ENCODE measurements at regions not wholly inside any gene's neighbourhood (a gene's known extent, or its start where the extent isn't known, plus 50 kb on each side); places are given as distances from the start of the nearest gene placed in this dataset.
"Not testable (repeated sequence)": the region's sequence is repeated elsewhere in the genome, so short reads cannot be mapped to it uniquely, and the experiment has no call there.

DNA sequence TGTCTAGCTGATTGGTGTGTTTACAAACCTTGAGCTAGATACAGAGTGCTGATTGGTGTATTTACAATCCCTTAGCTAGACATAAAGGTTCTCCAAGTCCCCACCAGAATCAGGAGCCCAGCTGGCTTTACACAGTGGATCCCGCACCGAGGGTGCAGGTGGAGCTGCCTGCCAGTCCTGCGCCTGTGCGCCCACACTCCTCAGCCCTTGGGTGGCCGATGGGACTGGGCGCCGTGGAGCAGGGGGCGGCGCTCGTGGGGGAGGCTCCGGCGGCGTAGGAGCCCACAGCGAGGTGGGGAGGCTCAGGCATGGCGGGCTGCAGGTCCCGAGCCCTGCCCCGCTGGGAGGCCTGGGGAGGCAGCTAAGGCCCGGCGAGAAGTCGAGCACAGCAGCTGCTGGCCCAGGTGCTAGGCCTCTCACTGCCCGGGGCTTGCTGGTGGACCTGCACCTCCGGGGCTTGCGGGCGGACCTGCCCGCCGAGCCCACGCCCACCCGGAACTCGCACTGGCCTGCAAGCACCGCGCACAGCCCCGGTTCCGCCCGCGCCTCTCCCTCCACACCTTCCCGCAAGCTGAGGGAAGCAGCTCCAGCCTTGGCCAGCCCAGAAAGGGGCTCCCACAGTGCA lies 51.0 kb upstream of the CDYL start:
- DNase-seq (ENCODE audit: low spot score) = not testable (repeated sequence)

DNA sequence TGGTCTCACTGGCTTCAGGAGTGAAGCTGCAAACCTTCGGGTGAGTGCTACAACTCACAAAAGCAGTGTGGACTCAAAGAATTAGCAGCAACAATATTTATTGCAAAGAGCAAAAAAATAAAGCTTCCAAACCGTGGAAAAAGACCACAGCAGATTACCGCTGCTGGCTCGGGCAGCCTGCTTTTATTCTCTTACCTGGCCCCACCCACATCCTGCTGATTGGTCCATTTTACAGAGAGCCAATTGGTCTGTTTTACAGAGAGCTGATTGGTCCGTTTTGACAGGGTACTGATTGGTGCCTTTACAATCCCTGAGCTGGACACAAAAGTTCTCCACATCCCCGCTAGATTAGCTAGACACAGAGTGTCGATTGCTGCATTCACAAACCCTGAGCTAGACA lies 51.5 kb upstream of the CDYL start:
- not testable (repeated sequence) for DNase-seq (ENCODE audit: low spot score)

DNA sequence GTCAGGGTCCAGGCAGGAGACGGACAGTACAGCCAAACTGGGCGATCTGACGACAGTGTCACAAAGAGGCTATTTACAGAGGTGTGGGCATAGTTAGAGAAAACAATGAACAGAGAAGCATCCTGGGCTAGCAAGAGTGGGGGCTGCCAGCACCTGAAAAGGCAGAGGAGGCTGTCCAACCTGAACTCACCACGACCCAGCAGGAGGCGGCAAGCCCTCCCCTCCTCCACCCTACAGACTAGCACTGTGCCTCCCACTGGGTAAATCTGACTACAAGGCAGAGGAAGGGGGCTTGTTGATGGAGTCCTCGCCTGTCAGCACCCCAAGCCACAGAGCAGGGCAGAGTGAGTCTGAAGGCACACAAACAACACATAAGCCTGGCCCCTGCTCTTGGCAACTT lies 52.8 kb upstream of the CDYL start:
- no peak for DNase-seq (ENCODE audit: low spot score)

DNA sequence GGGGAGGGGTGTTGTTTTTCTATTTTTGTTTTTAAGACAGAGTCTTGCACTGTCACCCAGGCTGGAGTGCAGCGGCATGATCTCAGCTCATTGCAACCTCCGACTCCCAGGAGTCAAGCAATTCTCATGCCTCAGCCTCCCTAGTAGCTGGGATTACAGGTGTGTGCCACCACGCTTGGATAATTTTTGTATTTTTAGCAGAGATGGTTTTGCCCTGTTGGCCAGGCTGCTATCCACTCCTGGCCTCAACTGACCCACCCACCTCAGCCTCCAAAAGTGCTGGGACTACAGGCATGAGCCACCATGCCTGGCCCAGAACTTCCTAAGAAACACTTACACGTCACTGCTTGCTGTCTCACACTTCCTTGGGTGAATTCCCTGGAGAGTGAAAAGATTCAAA lies 54.8 kb upstream of the CDYL start:
- not testable (repeated sequence) for DNase-seq (ENCODE audit: low spot score)

DNA sequence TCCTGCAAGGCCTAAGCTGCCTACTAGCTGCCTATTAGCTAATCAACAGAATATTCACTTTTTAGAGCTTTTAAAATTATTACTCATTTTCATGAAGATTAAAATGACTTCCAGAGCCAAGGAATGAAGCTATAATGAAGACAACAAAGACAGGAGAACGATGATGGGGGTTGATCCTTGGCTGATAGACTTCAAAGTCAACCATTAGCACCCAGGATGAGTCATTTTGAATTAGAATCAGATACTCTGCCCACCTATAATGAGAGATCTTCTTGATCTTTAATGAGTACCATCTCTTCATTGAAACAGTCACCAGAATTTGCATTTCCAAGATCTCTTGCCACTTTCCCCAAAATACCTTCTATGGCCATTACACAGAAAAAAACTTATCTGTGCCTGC lies 56.7 kb upstream of the CDYL start:
- DNase-seq (ENCODE audit: low spot score) = no peak

DNA sequence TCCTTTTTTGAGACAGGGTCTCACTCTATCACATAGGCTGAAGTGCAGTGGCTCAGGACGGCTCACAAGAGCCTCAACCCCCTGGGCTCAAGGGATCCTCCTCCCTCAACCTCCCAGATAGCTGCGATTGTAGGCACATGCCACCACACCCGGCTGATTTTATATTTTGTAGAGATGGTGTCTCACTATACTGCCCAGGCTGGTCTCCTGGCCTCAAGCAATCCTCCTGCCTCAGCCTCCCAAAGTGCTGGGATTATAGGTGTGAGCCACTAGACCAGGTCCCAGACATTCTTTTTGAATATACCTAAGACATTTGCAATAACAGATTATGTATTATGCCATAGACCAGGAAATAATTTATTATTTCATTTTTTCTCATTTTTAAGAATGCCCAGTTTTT lies 58.3 kb upstream of the CDYL start:
- no peak for DNase-seq (ENCODE audit: low spot score)

DNA sequence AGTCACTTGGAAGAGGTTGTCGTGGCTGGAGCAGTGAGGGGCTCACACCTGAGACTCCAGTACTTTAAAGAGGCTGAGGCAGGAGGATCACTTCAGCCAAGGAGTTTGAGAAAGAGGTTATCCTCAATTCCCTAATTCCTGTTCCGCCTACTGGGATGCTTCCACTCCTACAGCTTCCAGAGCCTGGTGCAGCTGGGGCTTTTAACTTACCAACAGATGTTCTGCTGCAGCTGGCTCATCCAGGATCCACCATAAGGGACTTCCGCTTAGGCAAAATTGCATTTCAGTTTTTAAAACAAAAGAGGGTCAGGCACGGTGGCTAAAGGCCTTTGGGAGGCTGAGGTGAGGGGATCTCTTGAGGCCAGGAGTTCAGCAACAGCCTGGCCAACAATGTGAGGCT lies 59.1 kb upstream of the CDYL start:
- DNase-seq (ENCODE audit: low spot score) = no peak

DNA sequence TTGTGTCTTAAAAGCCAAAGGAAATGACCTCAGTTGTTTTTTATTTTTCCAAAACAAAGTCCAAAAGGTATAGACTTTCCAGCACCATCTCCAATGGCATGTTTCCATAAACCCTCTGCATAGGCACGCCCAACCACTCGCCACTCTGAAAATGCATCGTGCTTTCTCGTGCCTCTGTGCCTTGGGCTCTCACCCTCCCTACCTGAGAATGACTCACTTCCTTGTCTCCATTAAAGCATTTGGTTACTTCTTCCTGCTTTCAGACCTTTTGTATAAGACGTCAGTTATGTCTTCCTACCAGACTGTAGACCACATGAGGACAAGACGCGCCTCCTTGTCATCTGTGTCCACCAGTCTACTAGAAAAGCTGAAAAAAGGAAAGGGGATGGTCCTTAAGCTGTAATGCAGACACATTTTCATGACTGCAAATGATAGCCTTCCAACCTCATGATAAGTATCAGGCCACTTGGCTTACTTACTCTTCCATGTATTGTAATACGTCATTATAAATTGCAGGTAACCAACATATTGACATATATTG lies 61.2 kb upstream of the CDYL start:
- no peak for DNase-seq (ENCODE audit: low spot score)

DNA sequence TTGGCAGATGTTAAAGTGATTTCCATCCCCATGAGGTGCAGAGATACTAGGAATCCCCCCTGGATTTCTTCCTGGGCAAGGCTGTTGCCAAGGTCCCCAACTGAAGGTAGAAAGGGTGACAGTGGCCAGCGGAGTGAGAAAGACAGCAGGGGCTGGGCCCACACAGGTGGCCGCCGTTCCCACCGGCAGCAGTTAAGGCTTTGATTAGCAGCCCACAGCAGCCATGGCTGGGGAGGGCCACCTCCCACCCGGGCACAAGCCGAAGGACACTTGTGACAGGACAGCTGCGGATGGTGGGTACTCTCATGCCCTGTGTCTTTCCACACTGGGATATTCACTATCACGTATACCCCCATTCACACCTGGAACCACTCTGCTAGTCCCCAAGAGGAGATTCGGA lies 63.9 kb upstream of the CDYL start:
- DNase-seq (ENCODE audit: low spot score) = no peak

DNA sequence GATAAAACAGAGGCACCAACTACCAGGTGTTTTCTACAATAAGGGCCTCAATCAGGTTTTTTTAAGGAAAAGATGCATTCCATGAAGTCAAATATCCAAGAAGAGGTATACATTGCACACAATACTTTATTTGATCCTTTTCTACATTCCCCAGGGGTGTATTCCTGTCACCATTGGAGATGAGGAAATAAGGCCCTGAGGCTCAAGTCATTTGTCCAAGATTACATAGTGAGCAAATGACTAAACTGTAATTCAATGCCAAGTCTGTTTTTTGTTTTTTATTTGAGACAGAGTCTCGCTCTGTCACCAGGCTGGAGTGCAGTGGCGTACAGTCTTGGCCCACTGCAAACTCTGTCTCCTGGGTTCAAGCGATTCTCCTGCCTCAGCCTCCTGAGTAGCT lies 69.2 kb upstream of the CDYL start:
- DNase-seq (ENCODE audit: low spot score) = no peak

DNA sequence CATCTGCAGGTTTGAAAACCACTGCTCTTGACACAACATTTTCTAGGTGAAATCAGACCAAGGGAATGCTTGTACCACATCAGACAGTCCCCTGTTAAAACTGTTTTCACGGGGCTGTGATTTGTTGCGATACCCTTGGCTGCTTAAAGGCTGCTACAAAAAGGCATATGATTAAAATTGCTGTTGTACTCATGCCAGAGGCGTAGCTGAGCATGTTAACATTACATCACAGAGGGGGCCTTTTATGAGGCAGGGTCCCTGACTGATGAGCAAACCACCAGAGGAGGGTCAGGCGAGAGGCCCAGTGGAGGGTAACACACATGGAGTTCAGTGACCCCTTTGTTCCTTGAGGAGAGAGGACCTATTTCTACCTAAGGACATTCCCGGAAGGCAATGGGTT lies 70.4 kb upstream of the CDYL start:
- no peak for DNase-seq (ENCODE audit: low spot score)

DNA sequence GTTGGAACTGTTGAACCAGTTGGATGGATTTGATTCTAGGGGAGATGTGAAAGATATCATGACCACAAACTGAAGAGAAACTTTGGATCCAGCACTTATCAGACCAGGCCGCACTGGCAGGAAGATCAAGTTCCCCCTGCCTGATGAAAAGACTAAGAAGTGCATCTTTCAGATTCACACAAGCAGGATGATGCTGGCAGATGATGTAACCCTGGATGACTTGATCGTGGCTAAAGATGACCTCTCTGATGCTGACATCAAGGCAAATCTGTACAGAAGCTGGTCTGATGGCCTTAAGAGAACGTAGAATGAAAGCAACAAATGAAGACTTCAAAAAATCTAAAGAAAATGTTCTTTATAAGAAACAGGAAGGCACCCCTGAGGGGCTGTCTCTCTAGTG lies 72.8 kb upstream of the CDYL start:
- no peak for DNase-seq (ENCODE audit: low spot score)

DNA sequence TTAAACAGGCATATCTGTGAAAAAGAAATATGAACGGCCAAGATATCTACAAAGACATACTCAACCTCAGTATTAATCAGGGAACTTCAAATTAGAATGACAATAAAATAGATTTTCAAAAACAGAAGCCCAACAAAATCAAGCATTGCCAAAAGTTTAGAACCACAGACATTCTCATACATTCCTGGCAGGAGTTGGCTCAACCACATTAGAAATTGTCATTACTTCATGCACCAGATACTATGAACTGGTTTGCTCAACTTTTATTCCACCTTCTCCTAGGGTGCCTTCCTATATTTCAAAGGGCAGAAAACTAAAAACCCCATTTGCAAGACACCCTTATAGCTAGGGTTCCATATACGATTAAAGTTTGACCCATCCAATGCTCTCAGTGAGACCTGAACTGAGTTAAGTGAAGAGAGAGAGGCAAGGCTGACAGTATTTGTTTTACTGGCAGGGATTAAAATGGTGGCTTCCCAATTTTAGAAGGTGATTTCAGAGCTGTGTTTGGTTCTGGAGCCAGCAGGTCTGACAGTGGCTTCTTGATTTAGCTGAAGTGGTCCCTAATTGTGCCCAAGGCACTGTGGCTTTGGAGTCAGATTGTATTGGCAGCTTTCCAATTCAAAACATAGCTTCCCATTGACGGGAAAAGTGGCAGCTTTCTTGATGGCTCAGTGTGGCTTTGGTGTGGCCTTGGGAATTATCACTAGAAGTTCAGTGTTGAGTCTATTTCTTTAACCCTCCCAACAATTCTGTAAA lies 77.1 kb upstream of the CDYL start:
- DNase-seq (ENCODE audit: low spot score) = no peak

DNA sequence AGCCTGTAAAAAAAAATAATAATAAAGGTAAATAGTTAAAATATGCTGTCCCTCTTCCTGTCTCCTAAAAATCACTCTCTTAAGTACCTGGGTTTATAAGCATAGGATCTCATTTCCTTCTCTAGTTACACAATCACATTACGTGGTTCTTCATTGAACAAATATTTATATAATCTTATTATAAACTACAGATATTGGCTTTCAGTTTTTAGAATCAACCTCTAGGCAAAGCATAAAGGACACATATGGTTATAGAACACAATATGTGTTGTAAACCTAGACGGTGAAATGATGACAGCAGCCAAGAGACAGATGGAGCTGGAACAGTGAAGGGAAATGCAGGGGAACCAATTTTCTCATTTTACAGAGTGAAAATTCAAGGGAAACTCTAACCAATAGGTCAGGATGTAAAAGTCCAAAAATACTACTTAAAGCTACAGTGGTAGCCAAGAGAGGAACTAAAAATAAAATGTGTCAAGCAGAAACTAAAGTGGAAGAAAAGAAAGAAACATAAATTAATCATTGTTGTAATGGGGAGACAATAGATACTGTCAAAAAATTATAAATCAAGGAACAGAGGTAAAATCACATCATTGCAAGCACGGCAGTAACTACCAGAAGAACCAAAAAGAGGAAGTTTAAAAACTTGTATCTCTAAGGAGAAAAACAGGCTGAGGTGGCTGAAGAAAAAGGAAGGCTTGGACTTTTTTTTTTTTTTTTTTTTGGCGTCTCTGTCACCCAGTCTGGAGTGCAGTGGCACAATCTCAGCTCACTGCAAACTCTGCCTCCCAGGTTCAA lies 82.8 kb upstream of the CDYL start:
- no peak for DNase-seq (ENCODE audit: low spot score)

DNA sequence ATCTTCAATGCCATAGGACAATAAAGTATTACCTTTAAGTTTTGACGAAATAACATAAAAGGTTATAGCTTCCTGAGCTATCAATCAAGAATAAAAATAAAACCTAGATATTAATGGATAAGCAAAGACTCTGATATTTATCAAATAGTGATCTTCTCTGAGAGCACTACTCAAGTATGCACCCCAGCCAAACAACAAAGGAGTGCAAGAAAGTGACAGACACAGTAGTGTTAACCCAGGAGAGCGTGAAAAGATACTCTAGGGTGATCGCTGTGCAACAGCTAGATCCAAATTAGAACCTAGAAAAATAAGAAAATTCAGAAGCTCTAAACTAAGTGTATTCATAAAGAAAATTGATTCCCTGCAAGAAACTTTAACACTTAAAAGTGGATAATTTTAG lies 83.5 kb upstream of the CDYL start:
- no peak for DNase-seq (ENCODE audit: low spot score)

DNA sequence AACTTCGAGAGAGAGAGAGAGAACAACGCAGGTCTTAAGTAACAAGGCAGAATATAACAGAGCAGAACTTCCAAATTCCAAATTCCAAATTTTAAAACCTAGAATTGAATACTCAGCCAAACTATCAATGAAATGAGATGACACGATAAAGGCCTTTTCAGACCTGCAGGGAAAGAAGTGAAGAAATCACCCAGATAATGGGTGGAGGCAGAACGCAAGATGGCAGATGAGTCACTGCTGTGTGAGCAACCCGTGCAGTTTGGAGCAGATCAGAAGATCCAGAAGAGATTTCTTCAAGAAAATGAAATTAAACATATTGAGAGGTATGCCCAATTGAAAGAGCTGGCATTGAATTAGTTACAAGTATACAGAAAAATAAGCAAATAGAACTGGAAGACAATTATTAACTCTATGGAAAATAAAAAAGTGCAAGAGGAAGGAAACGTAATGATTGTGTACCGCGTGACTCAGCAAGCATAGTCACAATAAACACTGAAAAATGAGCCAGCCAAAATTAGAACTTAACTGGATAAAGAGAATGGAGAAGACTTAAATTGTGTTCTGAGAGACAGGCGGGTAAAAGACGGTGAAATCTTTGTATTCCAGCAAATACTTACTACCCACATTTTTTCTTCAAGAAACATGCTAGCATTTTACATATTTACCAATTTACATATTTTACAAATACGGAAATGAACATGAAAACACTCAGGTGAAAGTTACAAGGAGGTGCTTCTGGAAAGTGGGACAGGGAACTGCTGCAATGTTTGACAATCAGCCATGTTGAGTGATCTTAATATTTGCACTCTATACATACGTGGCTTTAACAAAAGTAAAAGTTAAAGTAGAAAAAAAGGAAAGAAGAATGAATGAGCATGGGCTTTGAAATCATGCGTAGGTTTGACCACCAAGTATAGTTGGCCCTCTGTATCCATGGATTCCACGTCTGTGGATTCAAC lies 87.9 kb upstream of the CDYL start:
- DNase-seq (ENCODE audit: low spot score) = no peak

DNA sequence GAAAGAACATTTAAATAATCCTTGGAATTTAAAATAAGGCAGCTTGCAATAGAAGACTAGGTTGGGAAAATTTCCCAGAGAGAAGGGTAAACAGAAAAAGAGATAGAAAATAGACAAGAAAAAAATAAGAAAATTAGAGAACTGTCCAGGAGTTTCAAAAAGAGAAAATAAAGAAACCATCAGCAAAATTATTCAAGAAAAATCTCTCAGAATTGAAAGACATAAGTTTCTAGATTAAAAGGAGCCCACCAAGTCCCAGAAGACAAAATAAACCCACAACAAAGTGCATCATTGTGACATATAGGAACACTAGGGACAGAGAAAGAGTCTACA lies 88.6 kb upstream of the CDYL start:
- no peak for DNase-seq (ENCODE audit: low spot score)

DNA sequence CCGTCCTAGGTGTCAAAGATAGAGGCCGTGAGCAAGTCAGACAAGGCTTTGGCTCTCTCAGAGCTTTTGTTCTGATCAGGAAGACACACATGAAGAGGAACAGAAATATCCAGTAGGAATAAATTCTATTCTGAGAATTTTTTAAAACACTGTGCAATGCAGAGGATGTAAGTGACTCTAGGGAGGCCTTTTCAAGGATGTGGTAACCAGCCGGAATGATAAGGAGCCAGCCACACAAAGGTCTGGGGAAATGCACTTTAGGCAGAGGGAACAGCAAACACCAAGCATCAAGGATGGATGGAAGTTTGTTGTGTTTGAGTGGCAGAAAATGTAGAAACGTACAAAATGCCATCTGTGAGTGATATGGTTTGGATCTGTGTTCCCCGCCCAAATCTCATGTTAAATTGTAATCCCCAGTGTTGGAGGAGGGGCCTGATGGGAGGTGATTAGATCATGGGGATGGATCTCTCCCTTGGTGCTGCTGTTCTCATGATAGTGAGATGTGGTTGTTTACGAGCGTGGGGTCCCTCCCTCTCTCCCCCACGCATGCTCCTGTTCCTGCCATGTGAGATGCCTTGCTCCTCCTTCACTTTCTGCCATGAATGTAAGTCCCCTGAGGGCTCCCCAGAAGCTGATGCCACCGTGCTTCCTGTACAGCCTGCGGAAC lies 93.6 kb upstream of the CDYL start:
- no peak for DNase-seq (ENCODE audit: low spot score)

DNA sequence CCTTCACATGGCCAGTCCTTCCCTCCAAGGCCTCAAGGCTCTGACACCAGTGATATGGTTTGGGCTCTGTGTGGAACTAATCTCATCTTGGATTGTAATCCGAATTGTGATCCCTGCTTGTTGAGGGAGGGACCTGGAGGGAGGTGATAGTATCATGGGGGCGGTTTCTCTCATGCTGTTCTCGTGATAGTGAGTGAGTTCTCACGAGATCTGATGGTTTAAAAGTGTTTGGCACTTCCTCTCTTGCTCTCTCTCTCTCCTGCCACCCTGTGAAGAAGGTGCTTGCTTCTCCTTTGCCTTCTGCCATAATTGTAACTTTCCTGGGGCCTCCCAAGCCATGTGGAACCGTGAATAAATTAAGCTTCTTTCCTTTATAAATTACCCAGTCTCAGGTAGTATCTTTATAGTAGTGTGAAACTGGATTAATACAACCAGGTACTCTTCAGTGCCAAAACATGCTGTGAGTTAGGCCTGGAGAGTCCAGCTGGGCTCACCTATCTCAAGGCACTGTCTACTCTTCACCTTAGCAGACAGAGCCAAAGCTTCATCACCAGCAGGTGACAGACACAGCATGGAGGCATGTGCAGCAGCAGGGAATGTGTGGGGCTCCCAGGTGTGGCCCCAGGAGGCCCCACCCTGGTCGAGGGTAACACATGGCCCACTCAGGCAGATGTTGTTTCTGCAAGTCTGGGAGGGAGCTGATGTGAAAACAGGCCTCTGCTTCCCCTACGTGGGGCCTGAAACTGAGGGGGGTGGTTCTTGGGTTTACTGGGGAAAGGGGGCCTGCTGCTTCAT lies 97.5 kb upstream of the CDYL start:
- no peak for DNase-seq (ENCODE audit: low spot score)

DNA sequence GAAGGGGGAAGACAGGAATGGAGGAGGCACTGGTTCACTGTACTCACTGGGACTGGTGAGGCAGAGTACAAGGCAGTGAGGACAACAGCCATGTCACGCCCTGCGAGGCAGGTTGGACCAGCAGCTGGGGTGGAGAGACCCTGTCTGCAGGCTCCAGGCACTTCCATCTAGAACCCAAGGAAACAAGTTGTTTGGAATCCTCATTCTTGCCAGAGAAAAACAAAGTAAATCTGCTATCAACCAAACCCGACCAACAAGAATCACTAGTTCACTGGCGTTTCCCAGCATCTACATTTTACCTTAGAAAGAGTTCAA lies 98.5 kb upstream of the CDYL start:
- no peak for DNase-seq (ENCODE audit: low spot score)

Measured in ecto neural progenitor cell (in vitro differentiated cells).